ENCODE measurements at regions not wholly inside any gene's neighbourhood (a gene's known extent, or its start where the extent isn't known, plus 50 kb on each side); places are given as distances from the start of the nearest gene placed in this dataset.
"Not testable (repeated sequence)": the region's sequence is repeated elsewhere in the genome, so short reads cannot be mapped to it uniquely, and the experiment has no call there.

DNA sequence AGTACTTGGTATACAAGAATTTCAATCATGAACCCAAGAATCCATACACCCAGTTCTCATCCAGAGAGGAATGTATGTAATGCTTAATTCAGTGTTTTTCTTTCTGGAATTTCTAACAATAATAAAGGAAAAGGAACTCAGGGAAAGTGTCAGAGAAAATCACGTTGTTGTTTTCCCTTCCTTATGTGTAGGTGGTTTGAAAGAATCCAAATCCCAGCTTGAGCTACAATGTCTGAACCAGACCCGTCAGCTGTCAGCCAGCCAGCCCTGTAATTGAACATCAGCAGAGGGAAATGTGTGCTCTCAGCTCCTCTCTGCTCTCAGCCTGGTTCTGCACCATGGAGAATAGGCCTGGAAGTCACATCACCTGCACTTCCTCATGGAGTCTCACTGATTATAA is 126.5 kb downstream of the TMEM30B start:
- FAIRE-seq: no peak

- FAIRE-seq: no peak
Observed at GRCh38 chr14:61153914-61154545, 127.1 kb downstream of the TMEM30B start.

DNA sequence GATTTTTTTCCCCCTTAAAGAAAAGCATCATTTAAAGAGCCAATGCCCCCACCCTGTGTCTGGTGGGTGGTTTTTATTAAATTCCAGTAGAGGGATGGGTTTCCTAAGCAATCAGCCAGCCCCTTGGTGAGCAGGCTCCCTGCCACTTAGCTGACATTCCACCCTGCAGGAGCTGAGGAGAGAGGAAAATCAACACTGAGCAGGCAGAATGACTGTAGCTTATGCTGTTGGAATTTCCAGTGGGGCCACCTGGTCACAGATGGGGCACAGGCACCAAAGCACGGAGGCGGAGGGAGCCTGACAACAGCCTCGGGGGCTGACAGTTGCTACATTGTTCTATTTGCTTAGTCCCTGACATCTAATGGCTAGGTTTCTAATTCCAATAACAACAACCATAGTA is 127.7 kb downstream of the TMEM30B start:
- no peak for FAIRE-seq

- no peak for FAIRE-seq
Observed at GRCh38 chr14:61152851-61153364, 128.2 kb downstream of the TMEM30B start.

GRCh38 chr14:61151251-61151650 is 129.9 kb downstream of the TMEM30B start:
- FAIRE-seq: no peak

GRCh38 chr14:61150851-61151250 is 130.3 kb downstream of the TMEM30B start:
- no peak for FAIRE-seq

DNA sequence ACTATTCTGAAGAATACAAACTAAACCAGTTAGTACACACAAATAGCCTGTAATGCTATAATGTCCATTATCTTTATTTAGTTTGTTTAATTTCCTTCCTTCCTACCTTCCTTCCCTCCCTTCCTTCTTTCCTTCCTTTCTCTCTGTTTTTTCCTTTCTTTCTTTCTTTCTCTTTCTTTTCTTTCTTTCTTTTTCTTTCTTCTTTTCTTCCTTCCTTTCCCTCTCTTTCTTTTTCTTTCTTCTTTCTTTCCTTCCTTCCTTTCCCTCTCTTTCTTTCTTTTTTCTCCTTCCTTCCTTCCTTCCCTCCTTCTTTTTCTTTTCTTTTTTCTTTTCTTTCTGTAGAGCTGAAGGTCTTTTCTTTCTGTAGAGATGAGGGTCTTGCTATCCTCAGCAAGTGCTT is 131.2 kb downstream of the TMEM30B start:
- no peak for FAIRE-seq

DNA sequence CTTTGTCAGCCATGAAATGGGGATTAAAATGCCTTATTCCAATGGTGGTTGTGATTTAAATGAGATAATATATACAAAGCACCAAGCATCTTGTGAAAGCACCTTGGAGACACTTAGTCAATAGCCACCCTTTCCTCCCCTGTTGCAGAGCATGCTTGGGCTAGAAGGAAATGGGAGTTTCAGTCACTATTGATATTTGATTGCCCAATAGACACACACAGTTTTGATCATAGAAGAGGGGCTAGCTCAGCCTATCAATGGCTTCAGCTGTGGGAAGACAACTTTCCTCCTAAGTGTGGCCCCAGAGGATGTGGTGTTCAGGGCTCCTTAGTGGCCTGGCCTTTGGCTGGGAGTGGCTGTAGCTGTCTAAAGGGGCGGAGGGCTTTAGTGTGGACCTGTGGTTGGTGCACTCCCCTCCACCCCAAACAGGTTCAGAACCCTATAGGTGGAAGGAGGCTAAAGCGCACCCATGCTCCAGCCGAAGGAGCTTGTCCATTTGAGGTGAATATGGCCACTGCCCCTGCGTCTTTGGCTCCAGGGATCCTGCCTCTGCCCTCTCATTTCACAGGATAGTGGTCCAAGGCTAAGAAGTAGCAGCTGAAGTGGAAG is 132.3 kb downstream of the TMEM30B start:
- FAIRE-seq: no peak

GRCh38 chr14:61147831-61148549 is 133.1 kb downstream of the TMEM30B start:
- FAIRE-seq: no peak

- FAIRE-seq: no peak
Observed at GRCh38 chr14:61147381-61147821, 133.7 kb downstream of the TMEM30B start.

DNA sequence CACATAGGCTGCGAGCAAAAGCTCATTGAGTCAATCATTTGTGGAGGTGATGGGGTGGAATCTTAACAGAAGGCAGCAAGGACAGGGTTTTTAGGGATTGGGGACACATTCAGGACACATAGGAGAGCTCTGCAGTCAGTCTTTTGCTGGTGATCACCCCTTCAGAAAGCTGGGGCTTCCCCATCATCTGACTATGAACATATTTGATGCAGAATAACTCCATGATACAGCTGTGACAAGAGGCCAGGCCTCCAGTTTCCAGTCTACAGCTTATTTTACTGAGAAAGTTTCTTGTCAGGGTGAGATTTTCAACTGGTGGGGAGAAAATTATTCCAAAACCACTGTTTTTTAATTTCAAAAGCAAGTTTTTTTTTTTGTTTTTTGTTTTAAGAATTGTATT is 134.2 kb downstream of the TMEM30B start:
- FAIRE-seq: no peak

DNA sequence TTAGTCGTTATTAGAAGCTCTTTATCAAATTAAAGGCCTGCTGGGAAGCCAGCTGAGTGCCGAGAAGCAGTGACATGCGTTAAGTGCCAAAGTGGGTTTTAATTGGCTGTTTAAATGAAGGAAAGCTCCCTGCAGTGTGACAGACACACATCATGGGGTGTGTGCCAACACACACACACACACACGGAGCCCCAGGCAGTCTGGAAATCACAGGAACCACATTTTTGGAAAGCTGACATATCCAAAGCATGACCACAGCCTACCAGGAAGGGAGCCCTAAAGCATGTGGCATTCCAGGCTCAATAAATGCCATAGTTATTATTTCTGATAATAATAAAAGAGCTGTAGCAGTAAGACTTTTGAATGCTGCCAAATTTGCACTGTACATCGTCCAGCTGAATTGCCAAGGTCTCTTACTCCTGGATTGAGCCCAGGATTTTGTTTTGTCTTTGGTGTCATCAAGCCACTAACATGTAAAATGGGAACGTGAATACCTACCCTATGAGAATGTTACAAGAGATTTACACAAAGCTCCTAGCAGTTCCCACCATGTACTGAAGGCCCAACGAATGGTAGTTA is 135.1 kb downstream of the TMEM30B start:
- no peak for FAIRE-seq

DNA sequence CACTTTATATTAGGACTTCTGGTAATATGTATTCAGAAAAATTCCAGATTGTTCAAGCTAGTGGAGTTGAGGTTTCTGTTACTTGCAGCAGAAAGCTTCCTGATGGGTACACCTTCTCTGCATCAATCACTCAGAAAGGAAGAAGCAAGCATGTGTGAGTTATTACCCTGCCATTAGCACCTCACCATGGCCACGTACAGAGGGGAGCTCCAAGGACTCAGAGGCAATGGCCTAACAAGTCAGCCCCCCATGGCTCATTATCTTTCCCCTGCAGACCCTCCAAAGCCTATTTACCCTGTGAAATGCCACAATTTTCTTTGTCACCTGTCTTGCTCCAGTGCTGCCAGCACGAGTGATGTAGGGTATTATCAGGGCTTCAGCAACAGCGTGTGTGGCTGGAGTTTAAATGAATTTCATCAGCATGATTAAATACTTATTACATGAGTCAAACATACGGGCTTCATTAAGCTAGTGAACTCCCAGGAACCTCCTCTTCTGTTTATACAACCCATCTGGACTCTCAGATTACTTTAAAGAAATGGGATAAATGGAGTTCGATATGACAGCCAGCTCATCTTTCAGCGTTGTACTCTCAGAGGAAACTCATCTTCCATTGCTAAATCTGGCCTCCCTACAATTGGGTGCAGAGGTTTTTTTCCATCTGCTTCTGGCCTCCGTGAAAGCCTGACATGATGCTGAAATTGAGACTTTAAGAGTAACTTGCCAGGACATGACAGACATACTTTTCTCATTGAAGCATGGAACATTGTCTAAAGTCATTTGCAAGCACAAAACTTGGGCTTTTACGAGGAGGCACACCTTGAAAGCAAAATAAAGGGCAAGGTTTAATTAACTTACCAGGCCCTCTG is 135.9 kb downstream of the TMEM30B start:
- no peak for FAIRE-seq

GRCh38 chr14:61144117-61145033 is 136.8 kb downstream of the TMEM30B start:
- not testable (repeated sequence) for FAIRE-seq

GRCh38 chr14:61140872-61141271 is 140.3 kb downstream of the TMEM30B start:
- no peak for FAIRE-seq

DNA sequence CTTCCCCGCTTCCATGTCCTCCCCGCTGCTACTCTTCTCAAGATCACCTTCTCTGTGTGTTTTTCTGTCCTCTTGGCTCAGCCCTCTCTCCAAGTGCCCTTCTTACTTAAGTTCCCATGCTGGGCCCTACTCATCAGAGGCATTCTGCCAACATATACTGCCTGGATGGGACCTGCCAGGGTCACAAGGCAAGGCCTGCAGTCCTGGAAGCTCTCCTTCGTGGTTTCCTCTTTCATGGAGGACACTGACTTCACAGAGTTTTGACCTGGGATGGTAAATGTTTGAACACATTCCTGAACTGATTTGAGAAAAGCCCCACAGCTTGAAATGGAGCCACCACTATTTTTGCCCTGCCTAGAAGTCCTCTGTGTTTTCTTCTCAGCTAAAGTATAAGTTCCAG is 140.9 kb downstream of the TMEM30B start:
- no peak for FAIRE-seq

- no peak for FAIRE-seq
Observed at GRCh38 chr14:61139006-61139599, 142.0 kb downstream of the TMEM30B start.

GRCh38 chr14:61132894-61133293 is 148.2 kb downstream of the TMEM30B start:
- no peak for FAIRE-seq

DNA sequence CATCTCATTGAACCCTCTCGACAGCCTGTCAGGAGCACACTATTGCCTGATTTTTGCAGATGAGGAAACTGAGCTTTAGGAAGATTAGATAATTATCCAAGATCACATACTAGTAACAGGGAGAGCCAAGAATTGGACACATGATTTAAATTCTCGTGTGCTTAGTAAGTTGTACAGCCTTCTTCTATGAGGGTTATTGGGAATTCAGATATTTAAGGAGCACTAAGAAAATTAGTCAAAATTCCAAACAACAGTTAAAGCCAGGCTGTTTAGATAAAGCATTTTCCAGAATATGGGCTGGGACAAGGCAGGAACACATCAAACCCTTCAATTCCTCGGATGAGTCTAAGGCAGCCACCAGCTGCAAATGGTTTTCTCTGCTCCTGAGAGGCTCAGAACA is 148.8 kb downstream of the TMEM30B start:
- no peak for FAIRE-seq

GRCh38 chr14:61130512-61131260 is 149.6 kb downstream of the SLC38A6 start:
- no peak for FAIRE-seq
